ENCODE measurements at regions not wholly inside any gene's neighbourhood (a gene's known extent, or its start where the extent isn't known, plus 50 kb on each side); places are given as distances from the start of the nearest gene placed in this dataset.

DNA sequence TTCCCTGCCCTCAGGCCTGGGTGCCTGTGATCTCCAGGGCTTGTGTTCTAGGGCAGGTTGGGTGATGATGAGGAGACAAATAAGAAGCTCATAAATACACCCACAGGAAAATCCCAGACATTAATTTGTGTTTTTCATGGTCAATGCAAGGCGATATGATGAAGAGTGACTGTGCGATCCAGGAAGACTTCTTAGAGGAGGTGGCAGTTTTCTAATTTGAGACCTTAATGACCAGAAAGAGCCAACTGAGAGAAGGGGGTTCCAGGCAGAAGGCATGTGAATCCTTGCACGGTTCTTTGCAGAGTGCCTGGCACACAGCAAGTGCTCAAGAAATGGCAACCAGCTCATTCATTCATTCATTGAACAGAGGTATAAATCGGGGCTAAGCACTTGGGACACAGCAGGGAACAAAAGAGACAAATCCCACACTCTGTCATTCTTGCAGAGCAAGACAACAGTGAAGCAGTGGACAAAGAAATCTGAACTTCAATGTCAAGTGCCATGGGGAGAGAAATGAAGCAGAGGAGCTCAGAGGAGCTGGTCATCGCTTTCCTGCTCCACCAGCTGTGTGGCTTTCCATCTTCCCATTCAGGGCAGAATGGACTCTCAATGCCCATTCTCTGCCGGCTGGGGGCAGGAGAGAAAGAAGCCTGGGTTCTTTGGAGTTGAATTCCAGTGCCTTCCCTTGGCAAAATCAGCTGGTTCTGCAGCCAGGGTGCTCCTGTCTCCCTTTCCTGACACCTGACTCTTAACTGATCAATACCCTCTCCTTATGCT lies 128.3 kb downstream of the AACS start:
- TF ChIP-seq, protein P1, sequence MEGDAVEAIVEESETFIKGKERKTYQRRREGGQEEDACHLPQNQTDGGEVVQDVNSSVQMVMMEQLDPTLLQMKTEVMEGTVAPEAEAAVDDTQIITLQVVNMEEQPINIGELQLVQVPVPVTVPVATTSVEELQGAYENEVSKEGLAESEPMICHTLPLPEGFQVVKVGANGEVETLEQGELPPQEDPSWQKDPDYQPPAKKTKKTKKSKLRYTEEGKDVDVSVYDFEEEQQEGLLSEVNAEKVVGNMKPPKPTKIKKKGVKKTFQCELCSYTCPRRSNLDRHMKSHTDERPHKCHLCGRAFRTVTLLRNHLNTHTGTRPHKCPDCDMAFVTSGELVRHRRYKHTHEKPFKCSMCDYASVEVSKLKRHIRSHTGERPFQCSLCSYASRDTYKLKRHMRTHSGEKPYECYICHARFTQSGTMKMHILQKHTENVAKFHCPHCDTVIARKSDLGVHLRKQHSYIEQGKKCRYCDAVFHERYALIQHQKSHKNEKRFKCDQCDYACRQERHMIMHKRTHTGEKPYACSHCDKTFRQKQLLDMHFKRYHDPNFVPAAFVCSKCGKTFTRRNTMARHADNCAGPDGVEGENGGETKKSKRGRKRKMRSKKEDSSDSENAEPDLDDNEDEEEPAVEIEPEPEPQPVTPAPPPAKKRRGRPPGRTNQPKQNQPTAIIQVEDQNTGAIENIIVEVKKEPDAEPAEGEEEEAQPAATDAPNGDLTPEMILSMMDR (IDR thresholded peaks at IDR 0.05): no peak
- no peak for ATAC-seq (ENCODE audit: insufficient number of reproducible peaks, low FRiP score, low read depth)
- H3K36me3 ChIP-seq: no peaks in the 10 kb centered on the region
- H3K9me3 ChIP-seq: no peaks in the 10 kb centered on the region
- no peak overlapping the region for H3K27ac ChIP-seq
- no peak for DNase-seq (ENCODE audit: low spot score)
- H3K4me1 ChIP-seq (ENCODE audit: control insufficient read depth in 1 of 2, low read depth in 2 of 2): no peaks in the 10 kb centered on the region
- H3K4me3 ChIP-seq: no peak overlapping the region
- peaks cover 4% of the 10 kb centered on the region for H3K27me3 ChIP-seq (replicated peaks; ENCODE audit: insufficient read depth)

DNA sequence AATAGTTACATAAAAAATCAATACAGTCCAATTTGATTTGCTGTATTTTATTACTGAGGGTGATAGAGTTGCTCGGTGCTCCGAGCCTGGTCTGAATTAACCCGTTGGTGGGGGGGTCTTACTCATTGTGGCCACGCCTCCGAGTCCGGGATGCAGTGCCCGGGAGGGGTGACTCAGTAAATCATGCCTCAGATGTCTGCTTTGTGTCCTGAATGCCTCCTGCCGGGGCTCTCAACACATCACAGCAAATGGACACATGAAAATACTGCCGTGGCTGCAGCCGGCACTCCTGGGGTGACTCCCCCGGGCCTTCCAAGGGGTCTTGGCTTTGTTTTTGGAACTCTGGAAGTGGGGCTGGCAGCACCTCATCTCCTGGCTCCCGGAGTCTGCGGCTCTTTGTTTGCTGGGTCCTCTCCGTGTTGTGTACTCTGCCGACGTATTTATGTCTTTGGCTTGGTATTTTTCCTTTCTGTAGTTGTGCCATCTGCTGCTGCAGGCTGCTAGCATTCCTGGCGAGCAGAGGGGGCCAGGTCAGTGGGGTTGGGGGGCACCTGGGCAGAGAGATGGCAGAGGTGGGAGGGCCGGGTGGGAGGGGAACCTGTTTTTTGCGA lies 129.0 kb downstream of the AACS start:
- Histone ChIP-seq H3K36me3 (no peaks in the 10 kb centered on the region), H3K9me3 (no peaks in the 10 kb centered on the region), H3K4me3 (no peak overlapping the region), H3K27ac (no peak overlapping the region), H3K4me1 (ENCODE audit: control insufficient read depth in 1 of 2, low read depth in 2 of 2) (no peaks in the 10 kb centered on the region), H3K27me3 (replicated peaks; ENCODE audit: insufficient read depth) (peaks cover 4% of the 10 kb centered on the region)
- ATAC-seq (ENCODE audit: insufficient number of reproducible peaks, low FRiP score, low read depth) (no peak), DNase-seq (ENCODE audit: low spot score) (no peak)
- TF ChIP-seq, protein P1 (IDR thresholded peaks at IDR 0.05): no peak

DNA sequence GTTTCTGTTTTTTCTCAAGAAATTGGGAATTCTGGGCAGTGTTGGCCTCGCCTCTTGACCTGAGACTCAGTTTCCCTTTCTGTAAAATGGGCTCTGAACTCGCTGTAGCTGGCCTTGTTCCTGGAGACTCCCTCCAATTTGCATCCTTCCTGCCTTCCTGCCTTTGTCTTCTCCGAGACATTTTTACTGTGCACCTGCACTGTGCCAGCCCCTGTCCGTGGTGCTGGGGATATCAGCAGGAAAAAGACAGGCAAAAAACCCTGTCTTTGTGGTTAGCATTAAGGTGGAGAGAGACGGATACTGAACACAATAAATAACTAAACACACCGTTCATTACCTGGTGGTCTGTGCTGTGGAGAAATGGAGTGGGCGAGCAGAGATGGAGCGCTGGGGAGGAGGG lies 129.8 kb downstream of the AACS start:
- TF ChIP-seq, protein P1 (IDR thresholded peaks at IDR 0.05): no peak
- no peak for ATAC-seq (ENCODE audit: insufficient number of reproducible peaks, low FRiP score, low read depth)
- Histone ChIP-seq H3K4me1 (ENCODE audit: control insufficient read depth in 1 of 2, low read depth in 2 of 2) (no peaks in the 10 kb centered on the region), H3K27ac (no peak overlapping the region), H3K27me3 (replicated peaks; ENCODE audit: insufficient read depth) (no peaks in the 10 kb centered on the region), H3K4me3 (no peak overlapping the region), H3K36me3 (no peaks in the 10 kb centered on the region), H3K9me3 (no peaks in the 10 kb centered on the region)
- no peak for DNase-seq (ENCODE audit: low spot score)

DNA sequence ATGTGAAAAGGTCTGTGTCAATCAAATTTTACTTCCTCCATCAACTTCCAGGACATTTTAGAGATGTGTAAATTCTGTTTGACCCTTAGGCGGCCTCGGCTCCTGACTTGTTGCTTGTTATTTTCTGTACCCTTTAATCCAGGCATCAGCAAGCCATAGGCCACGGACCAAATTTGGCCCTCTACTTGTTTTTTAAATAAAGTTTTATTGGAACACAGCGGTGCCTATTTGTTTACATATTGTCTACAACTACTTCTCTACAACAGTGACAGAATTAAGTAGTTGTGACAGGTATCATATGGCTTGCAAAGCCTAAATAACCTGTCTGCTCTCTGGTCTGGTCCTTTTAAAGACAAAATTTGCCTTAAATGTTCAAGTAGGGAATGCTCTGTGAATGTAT lies 132.1 kb downstream of the AACS start:
- Histone ChIP-seq H3K27me3 (replicated peaks; ENCODE audit: insufficient read depth) (no peaks in the 10 kb centered on the region), H3K4me3 (no peak overlapping the region), H3K9me3 (no peaks in the 10 kb centered on the region), H3K36me3 (no peaks in the 10 kb centered on the region), H3K27ac (no peak overlapping the region), H3K4me1 (ENCODE audit: control insufficient read depth in 1 of 2, low read depth in 2 of 2) (no peaks in the 10 kb centered on the region)
- no peak for DNase-seq (ENCODE audit: low spot score)
- no peak for ATAC-seq (ENCODE audit: insufficient number of reproducible peaks, low FRiP score, low read depth)
- TF ChIP-seq, protein P1 (IDR thresholded peaks at IDR 0.05): no peak

DNA sequence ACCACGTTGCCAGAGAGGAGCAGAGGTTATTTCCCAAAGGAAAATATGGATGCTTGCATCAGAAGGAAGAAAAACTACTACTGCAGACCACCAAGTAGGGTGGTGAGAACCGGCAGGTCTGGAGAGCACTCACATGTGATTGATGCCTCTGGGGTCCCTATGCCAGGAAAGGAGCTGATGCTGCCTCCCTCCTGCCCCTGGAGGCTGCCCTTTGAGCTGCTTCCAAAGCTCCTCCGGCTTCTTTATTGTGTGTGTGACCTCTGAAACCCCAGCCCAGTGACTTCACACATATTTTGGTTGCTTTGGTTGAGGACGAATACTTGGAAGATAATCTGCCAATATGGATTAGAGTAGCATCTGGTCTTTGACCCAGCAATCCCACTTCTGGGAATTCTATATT lies 133.4 kb downstream of the AACS start:
- H3K4me1 ChIP-seq (ENCODE audit: control insufficient read depth in 1 of 2, low read depth in 2 of 2): no peaks in the 10 kb centered on the region
- no peak overlapping the region for H3K27ac ChIP-seq
- no peak for DNase-seq (ENCODE audit: low spot score)
- TF ChIP-seq, protein P1 (IDR thresholded peaks at IDR 0.05): no peak
- no peak overlapping the region for H3K4me3 ChIP-seq
- H3K36me3 ChIP-seq: no peaks in the 10 kb centered on the region
- ATAC-seq (ENCODE audit: insufficient number of reproducible peaks, low FRiP score, low read depth): no peak
- no peaks in the 10 kb centered on the region for H3K27me3 ChIP-seq (replicated peaks; ENCODE audit: insufficient read depth)
- no peaks in the 10 kb centered on the region for H3K9me3 ChIP-seq
